22Rv1 (cell line): ENCODE measurements at regions not wholly inside any gene's neighbourhood (a gene's known extent, or its start where the extent isn't known, plus 50 kb on each side); places are given as distances from the start of the nearest gene placed in this dataset.

Experiments used
- ZFX ChIP-seq: fragments of 450-650 bp; IDR thresholded peaks from 2 replicates; pipeline ENCODE4 v1.6.1; 2017; ENCODE audit warnings: antibody characterized with exemption, borderline replicate concordance
- TF ChIP-seq, protein P1 (sequence below): fragments of 450-650 bp; IDR thresholded peaks from 2 replicates; pipeline ENCODE4 v1.5.1; 2017; ENCODE audit warnings: mild to moderate bottlenecking

DNA sequence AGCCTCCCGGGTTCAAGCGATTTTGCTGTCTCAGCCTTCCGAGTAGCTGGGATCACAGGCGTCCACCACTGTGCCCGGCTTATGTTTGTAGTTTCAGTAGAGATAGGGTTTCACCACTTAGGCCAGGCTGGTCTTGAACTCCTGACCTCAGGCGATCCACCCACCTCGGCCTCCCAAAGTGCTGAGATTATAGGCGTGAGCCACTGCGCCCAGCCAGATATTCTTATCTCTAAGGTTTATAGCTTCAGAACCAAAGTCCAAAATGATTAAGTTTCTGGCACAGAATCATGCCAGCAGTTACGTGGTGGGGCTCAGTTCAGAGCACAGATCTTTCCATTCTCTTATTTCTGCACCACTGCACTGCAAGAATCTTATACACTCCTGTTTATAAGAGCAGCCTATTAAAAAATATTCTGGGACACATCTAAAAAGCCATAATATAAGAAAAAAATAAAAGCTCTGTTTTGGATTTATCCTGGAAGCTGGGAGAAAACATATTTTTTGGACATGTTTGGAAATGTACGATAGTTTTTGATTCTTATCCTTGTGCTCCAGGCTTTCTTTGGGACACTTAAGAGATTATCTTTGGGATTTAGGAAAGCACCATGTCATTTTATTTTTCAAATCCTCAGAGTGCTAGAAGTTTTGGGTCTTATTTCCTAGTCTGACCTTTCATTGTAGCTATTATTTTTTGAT is 129.6 kb downstream of the LMNTD1 start:
- TF ChIP-seq, protein P1, sequence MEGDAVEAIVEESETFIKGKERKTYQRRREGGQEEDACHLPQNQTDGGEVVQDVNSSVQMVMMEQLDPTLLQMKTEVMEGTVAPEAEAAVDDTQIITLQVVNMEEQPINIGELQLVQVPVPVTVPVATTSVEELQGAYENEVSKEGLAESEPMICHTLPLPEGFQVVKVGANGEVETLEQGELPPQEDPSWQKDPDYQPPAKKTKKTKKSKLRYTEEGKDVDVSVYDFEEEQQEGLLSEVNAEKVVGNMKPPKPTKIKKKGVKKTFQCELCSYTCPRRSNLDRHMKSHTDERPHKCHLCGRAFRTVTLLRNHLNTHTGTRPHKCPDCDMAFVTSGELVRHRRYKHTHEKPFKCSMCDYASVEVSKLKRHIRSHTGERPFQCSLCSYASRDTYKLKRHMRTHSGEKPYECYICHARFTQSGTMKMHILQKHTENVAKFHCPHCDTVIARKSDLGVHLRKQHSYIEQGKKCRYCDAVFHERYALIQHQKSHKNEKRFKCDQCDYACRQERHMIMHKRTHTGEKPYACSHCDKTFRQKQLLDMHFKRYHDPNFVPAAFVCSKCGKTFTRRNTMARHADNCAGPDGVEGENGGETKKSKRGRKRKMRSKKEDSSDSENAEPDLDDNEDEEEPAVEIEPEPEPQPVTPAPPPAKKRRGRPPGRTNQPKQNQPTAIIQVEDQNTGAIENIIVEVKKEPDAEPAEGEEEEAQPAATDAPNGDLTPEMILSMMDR = no peak
- TF ChIP-seq ZFX = no peak
